SK-N-MC (cell line): ENCODE measurements at regions not wholly inside any gene's neighbourhood (a gene's known extent, or its start where the extent isn't known, plus 50 kb on each side); places are given as distances from the start of the nearest gene placed in this dataset.

ENCODE experiments used
- EZH2 ChIP-seq: fragments of 200-600 bp; sonication (generic); IDR thresholded peaks from one replicate; pipeline ENCODE4 v1.6.1; 2017; ENCODE audit warnings: antibody characterized with exemption
- POLR2AphosphoS5 ChIP-seq: IDR thresholded peaks from 2 replicates; pipeline ENCODE4 v1.6.1; 2012; ENCODE audit warnings: mild to moderate bottlenecking, low read depth, low read length, borderline replicate concordance

DNA sequence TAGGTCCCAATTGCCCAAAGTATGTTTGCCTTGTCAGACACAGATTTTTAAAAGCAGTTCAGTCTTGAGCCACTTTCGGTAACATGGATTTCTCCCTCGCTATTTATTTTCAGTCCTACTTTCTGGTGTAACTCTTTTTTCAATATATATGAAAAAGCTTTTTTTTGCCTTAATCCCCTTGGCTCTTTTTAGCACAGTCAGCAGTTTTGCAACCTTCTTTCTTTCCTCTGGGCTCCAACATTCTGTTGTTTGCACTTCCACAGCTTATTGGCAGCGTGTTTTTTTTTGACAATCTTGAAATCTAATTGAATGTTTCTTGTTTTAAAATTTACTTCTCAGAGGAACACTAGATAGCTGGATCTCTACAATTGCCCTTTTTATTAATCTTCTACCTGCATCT lies 429.3 kb upstream of the NBEA start:
- TF ChIP-seq EZH2 (no peak), POLR2AphosphoS5 (no peak)
